ENCODE measurements at regions not wholly inside any gene's neighbourhood (a gene's known extent, or its start where the extent isn't known, plus 50 kb on each side); places are given as distances from the start of the nearest gene placed in this dataset.

- no peak overlapping the region for H4K5ac ChIP-seq (ENCODE audit: low read depth, low read length)
- CTCF ChIA-PET, result interaction anchor here (1.5 kb wide), 1 partner anchor 10 kb away, joined by 5 read pairs; no protein-coding TSS in a partner anchor
- H3K4me1 ChIP-seq (ENCODE audit: control insufficient read depth, insufficient read depth, low read length), result no peaks in the 10 kb centered on the region
- H4K8ac ChIP-seq (ENCODE audit: low read depth in 2 of 2, low read length in 2 of 2), result no peak overlapping the region
- H3K9me1 ChIP-seq (ENCODE audit: insufficient read depth, low read length), result no peaks in the 10 kb centered on the region
- intact Hi-C loops (cut with micrococcal nuclease) (no loop called here), dilution Hi-C loops (cut with HindIII; ENCODE audit: low sequenced_read_pairs, unreplicated experiment) (no loop called here), in situ Hi-C loops (cut with MboI; ENCODE audit: low sequenced_read_pairs) (no loop called here)
- no peaks in the 10 kb centered on the region for H4K20me1 ChIP-seq (ENCODE audit: insufficient read depth, low read length)
- H3K4me3 ChIP-seq (ENCODE audit: insufficient read depth, low read depth, low read length), result no peak overlapping the region
- no peak overlapping the region for H3K27ac ChIP-seq (ENCODE audit: insufficient read depth, low read length)
- ATAC-seq (ENCODE audit: low read depth), result no peak
- no peaks in the 10 kb centered on the region for H3K27me3 ChIP-seq (ENCODE audit: control insufficient read depth, insufficient read depth, low read length)
- no peak overlapping the region for H3K4ac ChIP-seq (ENCODE audit: low read depth, low read length)
- no peak overlapping the region for H2AK9ac ChIP-seq (replicated peaks; ENCODE audit: low read depth, low read length, poor library complexity)
- H3K14ac ChIP-seq (replicated peaks; ENCODE audit: low read depth, low read length), result no peak overlapping the region
- H3K9me3 ChIP-seq (ENCODE audit: control insufficient read depth, insufficient read depth, low read length), result no peaks in the 10 kb centered on the region
- H2AFZ ChIP-seq (replicated peaks; ENCODE audit: low read length, poor library complexity), result no peak overlapping the region
- BruUV-seq (replicated peaks), result no TSS peak
- TF ChIP-seq RAD21 (IDR thresholded peaks at IDR 0.05; ENCODE audit: low read length) (0 out of 2 replicates have a peak, but pooled peaks have one; percentile 11), NFE2L2 (IDR thresholded peaks at IDR 0.05; ENCODE audit: low read depth, low read length) (no peak), MAZ (IDR thresholded peaks at IDR 0.05; ENCODE audit: borderline replicate concordance, low read depth, low read length) (no peak), FOS (IDR thresholded peaks at IDR 0.05; ENCODE audit: low read depth, low read length) (no peak), MAFK (IDR thresholded peaks at IDR 0.05; ENCODE audit: low read depth, low read length) (no peak), CTCF (conservative IDR thresholded peaks at IDR 0.05; ENCODE audit: low read depth, low read length) (no peak), CHD1 (IDR thresholded peaks at IDR 0.05; ENCODE audit: low read depth, low read length) (no peak), SMC3 (IDR thresholded peaks at IDR 0.05; ENCODE audit: low read depth, low read length) (no peak)
- TF ChIP-seq, protein P1, sequence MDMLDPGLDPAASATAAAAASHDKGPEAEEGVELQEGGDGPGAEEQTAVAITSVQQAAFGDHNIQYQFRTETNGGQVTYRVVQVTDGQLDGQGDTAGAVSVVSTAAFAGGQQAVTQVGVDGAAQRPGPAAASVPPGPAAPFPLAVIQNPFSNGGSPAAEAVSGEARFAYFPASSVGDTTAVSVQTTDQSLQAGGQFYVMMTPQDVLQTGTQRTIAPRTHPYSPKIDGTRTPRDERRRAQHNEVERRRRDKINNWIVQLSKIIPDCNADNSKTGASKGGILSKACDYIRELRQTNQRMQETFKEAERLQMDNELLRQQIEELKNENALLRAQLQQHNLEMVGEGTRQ (IDR thresholded peaks at IDR 0.05; ENCODE audit: low read depth, low read length), result no peak
- no peak overlapping the region for H2BK20ac ChIP-seq (ENCODE audit: low read depth, low read length)
- no CpG with 5 or more reads among the region's 5 CpGs for WGBS, 2 experiments (ENCODE audit: extremely low coverage in 2 of 2, insufficient read length in 1 of 2)
- H2BK5ac ChIP-seq (ENCODE audit: low read depth, low read length, poor library complexity, severe bottlenecking), result no peak overlapping the region
- H3K9ac ChIP-seq (ENCODE audit: low read depth, low read length), result no peak overlapping the region
- H3K56ac ChIP-seq (ENCODE audit: extremely low read depth, insufficient read depth, low read length), result no peak overlapping the region
- no peaks in the 10 kb centered on the region for H3K79me1 ChIP-seq (ENCODE audit: low read depth in 1 of 2, low read length in 2 of 2)
- POLR2A ChIA-PET (ENCODE audit: unreplicated experiment), result no interaction called here
- DNase-seq, result no peak
- H2BK15ac ChIP-seq (ENCODE audit: low read depth, low read length), result no peak overlapping the region
- H3K18ac ChIP-seq (ENCODE audit: low read depth, low read length), result no peak overlapping the region
- H4K91ac ChIP-seq (ENCODE audit: insufficient read depth, low read depth, low read length), result no peak overlapping the region
- no peak overlapping the region for H2BK120ac ChIP-seq (ENCODE audit: low read depth, low read length)
- H3K36me3 ChIP-seq (ENCODE audit: control insufficient read depth, insufficient read depth, low read length), result no peaks in the 10 kb centered on the region
- no peak overlapping the region for H2AK5ac ChIP-seq (ENCODE audit: low read depth, low read length)
- no peak overlapping the region for H3K23ac ChIP-seq (ENCODE audit: low read depth, low read length)
- H3K4me2 ChIP-seq (ENCODE audit: low read depth, low read length), result no peak overlapping the region
These were observed 776.1 kb downstream of the KCNJ2 start for GRCh38 chr17:70945386-70945785.

Measured in IMR-90 (cell line).